PC-3 (cell line): ENCODE measurements at regions not wholly inside any gene's neighbourhood (a gene's known extent, or its start where the extent isn't known, plus 50 kb on each side); places are given as distances from the start of the nearest gene placed in this dataset.

Source experiments
- ATAC-seq: fragments of 200-7000 bp; cut with Tn5 transposase; 2 replicates; pipeline ENCODE4 v1.9.1; 2020; ENCODE audit warnings: mild to moderate bottlenecking, moderate library complexity
- BruUV-seq: library from RNA; stranded (reverse); fragments of 400-500 nt; replicated peaks from 2 replicates; lab custom pipeline; 2021; lab: Mats Ljungman, UMichigan
- CTCF ChIA-PET: fragments of 300-600 bp; sonication (Branson Sonifier 250); formaldehyde crosslinking; loops from one replicate; lab custom pipeline; 2022; ENCODE audit warnings: antibody characterized with exemption; lab: Charles Lee
- POLR2A ChIA-PET: fragments of 300-600 bp; sonication (Branson Sonifier 250); formaldehyde crosslinking; loops from one replicate; lab custom pipeline; 2022; ENCODE audit warnings: antibody characterized with exemption; ENCODE audit not compliant: unreplicated experiment; lab: Charles Lee
- DNase-seq: peaks from one replicate; pipeline ENCODE4 v3.0.0-alpha.2; 2015
- H2AFZ ChIP-seq: fragments of 300-600 bp; sonication (generic); 2 replicates; pipeline ENCODE4 v1.6.0; 2016; ENCODE audit warnings: antibody characterized with exemption, low read length
- H3F3A ChIP-seq: fragments of 300-600 bp; sonication (generic); one replicate; pipeline ENCODE4 v1.6.0; 2017; ENCODE audit warnings: antibody characterized with exemption, low read length, control low read depth, mild to moderate bottlenecking; ENCODE audit not compliant: unreplicated experiment
- H3K27ac ChIP-seq: fragments of 300-600 bp; sonication (generic); 2 replicates; pipeline ENCODE4 v1.5.1; 2016; ENCODE audit warnings: mild to moderate bottlenecking, low read length
- H3K27me3 ChIP-seq: fragments of 300-600 bp; sonication (generic); 2 replicates; pipeline ENCODE4 v1.6.1; 2016; ENCODE audit warnings: low read length, mixed read lengths
- H3K36me3 ChIP-seq: fragments of 300-600 bp; sonication (generic); 2 replicates; pipeline ENCODE4 v1.6.1; 2016; ENCODE audit warnings: low read depth, mixed run types, low read length, mixed read lengths
- H3K4me1 ChIP-seq: fragments of 300-600 bp; sonication (generic); 2 replicates; pipeline ENCODE4 v1.5.1; 2016; ENCODE audit warnings: low read length; ENCODE audit not compliant: insufficient read depth
- H3K4me2 ChIP-seq: fragments of 300-600 bp; sonication (generic); 2 replicates; pipeline ENCODE4 v1.6.0; 2016; ENCODE audit warnings: low read length
- H3K4me3 ChIP-seq: fragments of 300-600 bp; sonication (generic); 2 replicates; pipeline ENCODE4 v1.5.1; 2016; ENCODE audit warnings: mild to moderate bottlenecking, low read length, mixed read lengths
- H3K79me2 ChIP-seq: fragments of 300-600 bp; sonication (generic); 2 replicates; pipeline ENCODE4 v1.6.1; 2017; ENCODE audit warnings: low read length, mixed read lengths
- H3K9ac ChIP-seq: fragments of 300-600 bp; sonication (generic); 2 replicates; pipeline ENCODE4 v1.6.0; 2016; ENCODE audit warnings: mild to moderate bottlenecking, low read length
- H3K9me2 ChIP-seq: fragments of 300-600 bp; sonication (generic); replicated peaks from 2 replicates; pipeline ENCODE4 v1.6.1; 2016; ENCODE audit warnings: mixed run types, low read length, mixed read lengths
- H3K9me3 ChIP-seq: fragments of 300-600 bp; sonication (generic); 2 replicates; pipeline ENCODE4 v1.6.1; 2016; ENCODE audit warnings: low read length, mixed read lengths
- H4K20me1 ChIP-seq: fragments of 300-600 bp; sonication (generic); 2 replicates; pipeline ENCODE4 v1.6.1; 2016; ENCODE audit warnings: low read length, mixed read lengths
- EZH2 ChIP-seq: fragments of 300-600 bp; sonication (generic); IDR thresholded peaks from one replicate; pipeline ENCODE4 v1.6.1; 2017; ENCODE audit warnings: antibody characterized with exemption, mild to moderate bottlenecking, low read length; ENCODE audit not compliant: unreplicated experiment
- EZH2phosphoT487 ChIP-seq: fragments of 300-600 bp; sonication (generic); IDR thresholded peaks from 2 replicates; pipeline ENCODE4 v1.6.1; 2018; ENCODE audit warnings: mild to moderate bottlenecking, antibody characterized with exemption, low read length, borderline replicate concordance
- intact Hi-C: fragments of 100-400 bp; cut with micrococcal nuclease; formaldehyde crosslinking; loops from 2 replicates; pipeline ENCODE4 v1.9.0; 2023
- TF ChIP-seq, protein P1 (sequence below): fragments of 300-600 bp; sonication (generic); conservative IDR thresholded peaks from 2 replicates; pipeline ENCODE4 v1.5.1; 2017; ENCODE audit warnings: antibody characterized with exemption, low read depth, mild to moderate bottlenecking, low read length

DNA sequence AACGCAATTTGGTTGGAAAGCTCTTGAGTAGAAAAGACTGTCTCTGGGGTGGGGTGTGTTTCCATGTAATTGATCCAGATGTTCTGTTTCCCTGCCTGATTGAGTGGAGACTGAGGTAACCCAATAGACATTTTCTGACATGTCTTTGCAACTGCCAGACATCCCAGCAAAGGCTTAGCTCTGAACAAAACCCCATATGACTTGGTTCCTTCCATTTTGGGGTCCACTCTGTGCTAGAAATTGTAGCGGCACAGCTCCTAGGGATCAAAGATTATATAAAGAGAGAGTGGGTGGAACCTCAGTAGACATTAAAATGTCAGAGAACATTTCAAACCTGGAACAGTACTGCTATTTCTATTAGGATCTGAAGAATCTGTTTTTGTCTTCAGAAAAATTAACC lies 189.3 kb downstream of the EDN1 start:
- CTCF ChIA-PET = no interaction called here
- Histone ChIP-seq H3K27me3 (no peaks in the 10 kb centered on the region), H2AFZ (no peak overlapping the region), H4K20me1 (no peaks in the 10 kb centered on the region), H3K9me2 (no peaks in the 10 kb centered on the region), H3K4me3 (no peak overlapping the region), H3F3A (peaks cover 4% of the 10 kb centered on the region), H3K27ac (no peak overlapping the region), H3K4me2 (no peak overlapping the region), H3K36me3 (no peaks in the 10 kb centered on the region), H3K9me3 (no peaks in the 10 kb centered on the region), H3K4me1 (peaks cover 22% of the 10 kb centered on the region), H3K79me2 (no peaks in the 10 kb centered on the region), H3K9ac (no peak overlapping the region)
- TF ChIP-seq EZH2phosphoT487 (no peak), EZH2 (no peak)
- TF ChIP-seq, protein P1, sequence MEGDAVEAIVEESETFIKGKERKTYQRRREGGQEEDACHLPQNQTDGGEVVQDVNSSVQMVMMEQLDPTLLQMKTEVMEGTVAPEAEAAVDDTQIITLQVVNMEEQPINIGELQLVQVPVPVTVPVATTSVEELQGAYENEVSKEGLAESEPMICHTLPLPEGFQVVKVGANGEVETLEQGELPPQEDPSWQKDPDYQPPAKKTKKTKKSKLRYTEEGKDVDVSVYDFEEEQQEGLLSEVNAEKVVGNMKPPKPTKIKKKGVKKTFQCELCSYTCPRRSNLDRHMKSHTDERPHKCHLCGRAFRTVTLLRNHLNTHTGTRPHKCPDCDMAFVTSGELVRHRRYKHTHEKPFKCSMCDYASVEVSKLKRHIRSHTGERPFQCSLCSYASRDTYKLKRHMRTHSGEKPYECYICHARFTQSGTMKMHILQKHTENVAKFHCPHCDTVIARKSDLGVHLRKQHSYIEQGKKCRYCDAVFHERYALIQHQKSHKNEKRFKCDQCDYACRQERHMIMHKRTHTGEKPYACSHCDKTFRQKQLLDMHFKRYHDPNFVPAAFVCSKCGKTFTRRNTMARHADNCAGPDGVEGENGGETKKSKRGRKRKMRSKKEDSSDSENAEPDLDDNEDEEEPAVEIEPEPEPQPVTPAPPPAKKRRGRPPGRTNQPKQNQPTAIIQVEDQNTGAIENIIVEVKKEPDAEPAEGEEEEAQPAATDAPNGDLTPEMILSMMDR = no peak
- BruUV-seq = no TSS peak
- ATAC-seq (no peak), DNase-seq (no peak)
- intact Hi-C loops = no loop called here
- POLR2A ChIA-PET = no interaction called here

GRCh38 chr6:12479881-12480280 lies 189.7 kb downstream of the EDN1 start:
- no peak for ATAC-seq
- DNase-seq = no peak
- intact Hi-C loops = loop anchor here (10.0 kb wide), 2 partner anchors 95 to 335 kb away; no protein-coding TSS in a partner anchor
- Histone ChIP-seq H3F3A (peaks cover 4% of the 10 kb centered on the region), H3K9ac (no peak overlapping the region), H3K4me1 (peaks cover 27% of the 10 kb centered on the region), H3K27ac (no peak overlapping the region), H3K4me2 (no peak overlapping the region), H3K9me3 (no peaks in the 10 kb centered on the region), H3K9me2 (no peaks in the 10 kb centered on the region), H3K36me3 (no peaks in the 10 kb centered on the region), H3K79me2 (no peaks in the 10 kb centered on the region), H3K27me3 (no peaks in the 10 kb centered on the region), H2AFZ (no peak overlapping the region), H3K4me3 (no peak overlapping the region), H4K20me1 (no peaks in the 10 kb centered on the region)
- TF ChIP-seq EZH2 = no peak
- TF ChIP-seq EZH2phosphoT487 = no peak
- TF ChIP-seq, protein P1 = no peak
- ChIA-PET POLR2A (no interaction called here), CTCF (no interaction called here)
- BruUV-seq = no TSS peak

DNA sequence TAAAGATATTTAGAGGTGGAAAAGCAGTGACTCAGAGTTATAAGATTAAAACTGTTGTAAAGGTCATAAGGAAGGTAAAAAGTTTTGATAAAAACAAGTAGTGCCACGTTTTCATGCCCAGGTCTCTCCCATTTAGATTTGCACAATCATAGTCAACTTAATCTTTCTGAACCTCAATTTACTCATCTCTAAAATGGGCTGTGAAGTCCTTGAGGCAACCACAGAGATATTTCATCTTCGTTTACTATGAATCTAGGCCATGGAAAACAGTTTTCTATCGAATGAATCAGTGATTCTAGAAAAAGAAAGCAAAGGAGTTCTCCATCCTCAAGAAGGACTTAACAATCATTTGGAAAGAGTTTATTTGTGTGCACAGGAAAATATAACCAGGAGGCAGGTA lies 190.2 kb downstream of the EDN1 start:
- H2AFZ ChIP-seq = no peak overlapping the region
- no peak overlapping the region for H3K4me3 ChIP-seq
- no peaks in the 10 kb centered on the region for H4K20me1 ChIP-seq
- no peak overlapping the region for H3K4me2 ChIP-seq
- no peaks in the 10 kb centered on the region for H3K9me3 ChIP-seq
- ATAC-seq (no peak), DNase-seq (no peak)
- TF ChIP-seq EZH2phosphoT487 = no peak
- TF ChIP-seq, protein P1 = no peak
- TF ChIP-seq EZH2 = no peak
- peaks cover 32% of the 10 kb centered on the region for H3K4me1 ChIP-seq
- no peak overlapping the region for H3K27ac ChIP-seq
- no peaks in the 10 kb centered on the region for H3K79me2 ChIP-seq
- H3F3A ChIP-seq = peaks cover 4% of the 10 kb centered on the region
- no peaks in the 10 kb centered on the region for H3K27me3 ChIP-seq
- POLR2A ChIA-PET = no interaction called here
- no TSS peak for BruUV-seq
- intact Hi-C loops = loop anchor here (10.0 kb wide), 2 partner anchors 94 to 336 kb away; no protein-coding TSS in a partner anchor
- CTCF ChIA-PET = no interaction called here
- H3K9ac ChIP-seq = no peak overlapping the region
- no peaks in the 10 kb centered on the region for H3K9me2 ChIP-seq
- H3K36me3 ChIP-seq = no peaks in the 10 kb centered on the region
